GM18505 (cell line): ENCODE measurements at regions not wholly inside any gene's neighbourhood (a gene's known extent, or its start where the extent isn't known, plus 50 kb on each side); places are given as distances from the start of the nearest gene placed in this dataset.

ENCODE experiments used
- ATAC-seq: cut with Tn5 transposase; IDR thresholded peaks from one replicate; pipeline ENCODE4 v1.9.1; 2021; ENCODE audit not compliant: unreplicated experiment
- POLR2A ChIP-seq: IDR thresholded peaks from 4 replicates; pipeline ENCODE4 v1.6.1; 2011; ENCODE audit warnings: borderline replicate concordance; ENCODE audit not compliant: insufficient read depth, insufficient read length; ENCODE audit errors: extremely low read depth

DNA sequence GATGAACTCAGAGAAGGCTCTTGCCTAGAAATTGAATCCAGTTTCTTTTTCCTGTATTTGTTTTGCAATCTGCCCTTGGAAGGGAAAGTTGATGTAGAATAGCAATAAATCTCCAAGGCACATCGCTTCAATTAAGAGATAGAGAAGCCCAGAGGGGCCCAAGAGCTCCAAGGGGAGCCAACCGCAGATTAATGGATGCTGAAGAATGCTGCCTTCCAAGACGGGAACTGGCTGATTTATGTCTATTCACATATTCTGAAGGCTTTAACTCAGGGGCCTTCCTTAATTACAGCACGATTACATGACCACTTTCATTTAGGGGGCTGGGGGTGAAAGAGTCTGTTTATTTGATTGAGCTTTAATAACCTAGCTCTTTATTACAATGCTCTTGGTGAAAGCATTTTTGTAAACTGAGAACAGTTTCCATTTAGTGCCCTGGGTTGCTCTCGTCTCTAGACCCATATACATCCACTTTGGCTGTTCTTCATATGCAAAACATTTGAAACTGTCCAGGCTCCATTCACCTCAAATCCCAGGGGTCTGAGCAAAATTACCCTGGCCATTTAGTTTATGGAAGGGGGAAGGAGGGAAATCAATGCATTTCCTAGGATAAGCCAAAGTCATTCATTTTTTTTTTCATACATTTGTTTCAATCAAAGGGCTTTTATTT, 87.4 kb upstream of the CLDN14 start:
- TF ChIP-seq POLR2A = no peak

DNA sequence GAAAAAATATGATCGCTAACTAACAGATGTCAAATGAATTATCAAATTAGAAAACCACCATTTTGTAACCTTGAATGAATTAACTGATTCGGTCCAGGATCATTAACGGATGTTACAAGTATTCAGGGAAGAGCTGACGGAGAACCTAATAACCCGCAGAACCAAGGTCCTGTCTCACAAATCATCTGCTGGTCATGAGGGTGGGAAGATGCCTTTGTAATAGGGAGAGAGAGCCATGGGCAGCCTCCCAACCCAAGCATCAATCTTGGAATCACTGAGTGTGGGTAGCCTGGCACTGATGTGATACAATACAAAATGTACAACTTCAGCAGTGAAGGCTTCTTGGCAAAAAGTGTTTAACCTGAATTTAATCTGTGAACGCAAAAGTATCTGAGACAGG, 89.6 kb upstream of the CLDN14 start:
- TF ChIP-seq POLR2A = no peak
- no peak for ATAC-seq

More for the DNA sequence above, 87.4 kb upstream of the CLDN14 start:
- ATAC-seq = no peak

DNA sequence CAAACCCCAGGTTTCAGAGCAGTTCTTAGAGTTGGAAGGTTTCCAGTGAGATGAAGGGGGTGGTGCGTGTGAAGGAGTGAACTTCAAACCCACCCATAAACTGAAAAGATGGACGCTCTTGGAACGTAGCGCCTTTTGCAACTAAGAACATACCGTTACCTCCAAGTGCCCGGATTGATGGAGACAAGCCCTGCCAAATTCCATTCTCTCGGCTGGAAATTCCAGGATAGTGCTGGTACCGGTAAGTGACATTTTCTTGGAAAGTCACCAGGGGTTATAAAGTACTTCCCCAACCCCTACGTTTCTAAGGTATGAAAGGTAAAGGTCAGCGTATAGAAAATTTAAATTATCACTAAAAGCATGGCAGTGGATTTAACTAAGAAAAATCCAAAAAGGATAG, 91.6 kb upstream of the CLDN14 start:
- no peak for ATAC-seq
- TF ChIP-seq POLR2A = no peak

DNA sequence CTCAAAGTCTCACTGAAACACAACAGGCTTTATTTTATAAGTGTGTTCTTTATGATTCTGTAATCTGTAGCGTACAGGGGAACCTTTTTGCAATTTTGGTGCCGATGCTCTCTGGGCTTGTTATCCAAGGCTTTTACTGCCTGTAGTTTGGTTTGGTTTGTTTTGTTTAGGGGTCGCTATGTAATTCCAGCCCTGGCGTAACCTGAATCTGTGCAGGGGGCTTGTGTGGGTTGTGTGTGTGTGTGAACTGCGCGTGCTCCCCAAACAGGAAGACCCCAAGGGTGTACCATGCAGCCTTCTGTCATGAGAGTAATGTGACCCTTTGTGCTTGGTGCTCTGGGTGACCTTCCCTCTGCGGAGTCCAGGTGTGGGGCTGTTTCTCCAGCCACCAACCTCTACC, 92.1 kb upstream of the CLDN14 start:
- ATAC-seq = no peak
- no peak for TF ChIP-seq POLR2A

DNA sequence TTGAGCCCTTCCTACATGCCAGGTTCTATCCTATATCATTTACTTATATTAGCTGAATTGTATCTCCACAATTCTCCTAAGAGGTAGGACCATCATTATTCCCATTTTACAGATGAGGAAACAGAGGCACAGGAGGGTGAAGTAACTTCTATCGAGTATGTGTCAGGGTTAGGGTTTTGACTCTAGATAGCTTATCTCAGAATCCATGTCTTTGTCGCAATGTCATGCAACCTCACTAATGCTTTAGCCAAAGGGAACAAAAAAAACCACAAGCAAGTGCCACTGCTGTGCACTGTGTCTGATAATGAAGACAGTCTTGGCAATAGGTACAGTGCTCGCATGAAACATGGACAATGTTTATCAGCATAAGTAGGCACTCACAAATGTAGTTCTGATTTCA, 95.4 kb upstream of the CLDN14 start:
- no peak for ATAC-seq
- TF ChIP-seq POLR2A = no peak

DNA sequence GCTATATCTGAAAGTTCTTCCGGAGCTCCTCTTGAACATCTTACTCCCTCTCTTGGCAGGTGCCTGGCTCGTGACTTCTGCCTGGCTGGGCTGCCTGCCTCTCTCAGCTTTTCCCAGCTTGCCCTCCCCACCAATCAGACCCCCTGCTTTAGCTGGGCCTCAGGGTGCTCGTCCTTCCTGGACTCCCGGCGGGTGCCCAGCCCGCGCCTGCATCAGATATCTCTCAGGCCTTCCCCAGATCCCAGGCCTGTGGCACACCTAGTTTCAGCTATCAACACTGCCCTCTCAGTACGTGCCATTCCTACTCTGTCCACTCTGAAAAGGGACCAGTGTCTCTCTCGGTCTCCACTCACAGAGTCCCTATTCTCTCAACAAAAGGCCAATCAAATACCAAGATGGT, 96.5 kb upstream of the CLDN14 start:
- no peak for TF ChIP-seq POLR2A
- ATAC-seq = no peak

DNA sequence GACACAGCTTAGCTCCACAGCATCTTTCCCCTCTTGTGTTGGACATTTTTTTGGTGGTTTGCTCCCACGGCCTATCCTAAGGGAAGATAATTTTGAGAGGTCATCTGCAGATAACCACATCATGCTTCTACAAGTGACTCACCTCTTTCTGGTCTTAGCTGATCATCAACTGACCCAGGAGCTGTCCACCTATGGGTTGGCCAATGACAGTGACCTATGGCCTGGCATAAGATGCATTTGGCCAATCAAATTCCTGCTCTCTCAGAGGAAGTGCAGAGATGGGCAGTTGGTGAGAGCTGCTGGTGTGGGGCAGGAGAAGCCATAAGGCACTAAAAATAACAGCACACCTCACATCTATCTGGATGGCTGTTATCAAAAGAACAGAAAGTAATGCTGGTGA, 100.0 kb upstream of the CLDN14 start:
- no peak for TF ChIP-seq POLR2A
- no peak for ATAC-seq

DNA sequence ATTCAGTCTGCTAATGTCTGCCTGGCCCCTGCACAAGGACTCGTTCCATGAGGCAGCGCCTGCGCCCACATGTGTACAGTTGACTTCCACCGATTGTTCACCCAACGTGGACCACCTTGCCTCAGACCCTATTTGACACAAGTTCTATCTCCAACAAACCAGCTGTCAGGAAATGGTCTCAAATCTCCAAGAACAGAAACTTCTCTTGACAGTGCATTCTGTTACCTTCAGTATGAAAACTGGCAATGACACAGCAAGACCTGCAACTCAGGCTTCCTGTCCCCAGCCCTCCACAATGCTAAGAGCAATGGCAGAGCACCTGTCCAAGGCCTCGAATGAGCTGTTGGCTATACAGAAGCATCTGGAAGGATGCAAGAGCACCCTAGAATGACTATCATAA, 102.3 kb upstream of the CLDN14 start:
- ATAC-seq = no peak
- TF ChIP-seq POLR2A = no peak

DNA sequence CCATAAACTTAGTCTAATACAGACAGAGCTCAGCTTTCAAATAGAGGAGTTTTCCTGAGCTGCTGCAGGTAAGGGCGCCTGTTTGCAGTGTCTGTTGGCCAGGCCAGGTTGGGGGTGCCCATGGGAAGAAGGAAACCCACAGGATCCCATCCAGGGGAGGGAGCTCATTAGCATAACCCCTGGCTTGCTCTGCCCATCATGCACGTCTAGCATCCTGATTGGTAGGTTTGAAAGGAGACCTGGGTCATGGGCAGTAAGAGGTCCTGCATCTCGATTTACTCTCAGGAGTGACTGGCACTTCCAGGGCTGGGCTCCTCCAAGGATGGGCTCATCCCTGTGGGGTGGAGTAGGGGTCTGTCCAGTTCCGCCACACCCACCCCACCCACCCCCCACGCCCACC, 103.7 kb upstream of the CLDN14 start:
- TF ChIP-seq POLR2A = no peak
- ATAC-seq = no peak

DNA sequence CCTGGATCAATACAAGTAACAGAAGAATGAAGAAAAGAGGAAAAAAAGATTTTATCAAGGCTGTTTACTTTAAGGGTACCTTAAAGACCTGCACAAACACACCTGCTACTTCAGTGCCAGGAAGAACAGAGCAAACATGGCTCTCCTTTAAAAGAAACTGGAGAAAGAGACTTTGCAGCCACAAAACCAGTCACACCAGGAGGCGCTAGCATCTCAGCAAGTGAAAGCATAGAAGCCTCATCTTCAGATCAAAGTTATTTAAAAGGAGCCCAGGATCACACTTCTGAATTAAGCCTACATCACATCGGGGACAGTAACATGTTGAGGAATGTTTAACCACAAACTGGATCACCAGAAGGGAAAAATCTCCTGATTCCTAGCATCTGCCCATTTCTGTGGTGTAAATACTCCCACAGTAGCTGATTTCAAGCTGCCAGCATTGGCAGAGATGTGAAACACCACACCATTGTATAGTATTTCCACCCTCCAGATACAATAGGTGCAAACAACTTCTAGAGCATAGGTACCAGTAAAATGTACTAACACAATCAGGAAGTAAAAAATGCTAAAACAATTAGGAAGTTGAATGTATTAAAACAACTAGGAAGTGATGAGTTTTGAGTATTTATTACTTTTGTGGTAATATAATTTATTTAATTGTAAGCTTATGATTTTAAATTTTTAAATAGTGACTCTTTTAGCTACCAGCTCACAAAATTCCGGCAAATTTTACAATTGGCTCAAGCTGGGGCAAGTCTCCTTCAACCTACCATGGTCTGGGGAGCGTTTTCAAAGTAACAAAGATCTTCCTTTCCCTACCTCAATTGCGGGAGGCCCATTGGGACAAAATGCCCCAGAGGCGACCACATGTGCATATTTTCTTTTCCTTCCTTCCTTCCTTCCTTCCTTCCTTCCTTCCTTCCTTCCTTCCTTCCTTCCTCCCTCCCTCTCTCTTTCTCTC, 105.3 kb upstream of the CLDN14 start:
- TF ChIP-seq POLR2A = no peak
- no peak for ATAC-seq

DNA sequence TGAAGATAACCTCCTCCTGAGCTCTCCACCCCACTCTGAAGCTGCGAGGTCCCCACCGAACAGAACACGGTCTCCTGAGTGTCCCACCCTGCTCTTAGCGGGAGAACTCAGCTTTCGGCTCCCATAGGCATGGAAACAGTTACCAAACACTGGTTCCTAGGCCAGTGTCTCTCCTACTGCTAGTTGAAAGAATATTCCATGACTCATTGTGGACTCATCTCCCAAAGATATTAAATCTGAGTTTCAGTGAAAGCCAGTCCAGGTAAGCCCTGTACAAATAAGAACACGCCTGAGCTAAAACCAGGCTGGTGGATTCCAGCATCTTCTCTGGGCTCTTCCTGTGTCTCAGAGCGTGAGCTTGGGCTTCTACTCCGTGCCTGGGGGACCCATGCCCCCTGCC, 107.5 kb upstream of the CLDN14 start:
- no peak for TF ChIP-seq POLR2A
- no peak for ATAC-seq

DNA sequence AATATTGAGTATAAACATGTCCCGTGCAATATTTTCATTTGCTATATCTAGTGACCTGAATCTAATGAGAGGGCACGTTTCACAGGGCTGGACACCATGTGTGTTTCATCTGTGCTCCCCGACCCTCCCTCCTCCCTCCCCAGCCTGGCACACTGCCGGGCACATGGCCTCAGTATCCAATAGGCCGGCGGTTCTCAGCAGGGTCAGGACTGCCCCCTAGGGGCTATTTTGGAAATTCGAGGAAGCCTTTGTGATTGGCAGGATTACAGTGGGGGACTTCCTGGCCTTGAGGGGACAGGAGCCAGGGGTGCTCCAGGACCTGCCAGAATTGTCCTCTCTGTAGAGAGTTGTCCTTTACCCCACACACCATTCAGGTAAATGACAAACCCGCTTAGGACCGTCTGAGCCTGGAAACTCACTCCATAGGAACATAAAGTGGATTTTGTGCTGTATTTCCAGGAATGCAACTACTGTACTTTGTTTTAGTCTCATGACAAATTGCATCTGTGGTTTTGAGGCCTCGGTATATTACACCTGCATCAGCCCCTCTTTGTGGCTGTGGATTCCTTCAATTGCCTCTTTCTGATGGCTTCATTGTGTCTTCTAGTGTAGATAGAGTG, 109.5 kb upstream of the SIM2 start:
- no peak for ATAC-seq
- no peak for TF ChIP-seq POLR2A

DNA sequence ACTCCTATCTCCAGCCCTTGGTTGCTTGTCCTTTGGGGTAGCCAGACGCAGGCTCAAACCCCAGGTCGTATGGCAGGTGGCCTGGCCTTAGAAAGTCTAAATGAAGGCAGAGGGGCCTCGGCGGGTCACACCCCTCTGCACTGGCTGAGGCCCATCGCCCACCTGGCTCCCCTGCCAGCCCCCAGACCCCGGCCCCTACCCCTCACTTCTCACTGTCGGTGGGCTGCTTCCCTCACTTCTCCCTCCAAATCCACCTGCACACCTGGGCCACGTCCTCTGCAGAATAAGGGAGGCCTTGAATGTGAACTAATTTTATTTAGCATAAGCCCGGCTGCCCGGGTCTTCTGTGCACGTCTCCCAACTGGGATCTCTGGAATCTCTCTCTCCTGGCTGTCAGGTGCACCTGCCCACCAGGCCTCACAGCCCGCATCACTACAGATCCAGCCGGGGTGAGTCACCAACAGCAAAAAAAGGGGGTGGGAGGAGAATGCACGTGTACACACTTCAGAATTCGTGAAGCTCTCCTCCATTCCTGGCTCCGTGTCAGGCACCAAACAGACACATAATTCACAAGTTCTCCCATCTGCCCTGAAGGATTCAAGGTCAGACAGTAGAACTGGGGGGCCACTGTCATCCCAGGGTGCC, 107.5 kb upstream of the SIM2 start:
- no peak for ATAC-seq
- no peak for TF ChIP-seq POLR2A
